ENCODE measurements at regions not wholly inside any gene's neighbourhood (a gene's known extent, or its start where the extent isn't known, plus 50 kb on each side); places are given as distances from the start of the nearest gene placed in this dataset.

- no peak for TF ChIP-seq CTCF (IDR thresholded peaks at IDR 0.05)
- no peak for TF ChIP-seq EZH2 (IDR thresholded peaks at IDR 0.05; ENCODE audit: borderline replicate concordance, insufficient read depth, low read depth, low read length, poor library complexity, severe bottlenecking)
Measured at GRCh38 chr12:74292351-74293194, 245.1 kb upstream of the ATXN7L3B start.

All from B cell (primary cell).